Ovary (tissue), 3 donors: ENCODE measurements at regions not wholly inside any gene's neighbourhood (a gene's known extent, or its start where the extent isn't known, plus 50 kb on each side); places are given as distances from the start of the nearest gene placed in this dataset.

Source experiments
- EP300 ChIP-seq: sonication (generic); formaldehyde crosslinking; IDR thresholded peaks from one replicate; pipeline ENCODE4 v1.6.1; 2017; ENCODE audit warnings: antibody characterized with exemption
- POLR2A ChIP-seq: fragments of 450-650 bp; IDR thresholded peaks from one replicate; pipeline ENCODE4 v1.6.1; 2017; ENCODE audit warnings: antibody characterized with exemption, mild to moderate bottlenecking, moderate library complexity
- TF ChIP-seq, protein P1 (sequence below), 3 donors: fragments of 450-650 bp in 2 of 3; fragments of 200-600 bp in 1 of 3; IDR thresholded peaks; one replicate each; pipeline versions ENCODE4 v1.5.1 to v1.8.0; 2016 to 2022; ENCODE audit warnings: antibody characterized with exemption in 3 of 3, mild to moderate bottlenecking in 1 of 3
- donor health status: DM: no; HTN: no; CAD: no.

DNA sequence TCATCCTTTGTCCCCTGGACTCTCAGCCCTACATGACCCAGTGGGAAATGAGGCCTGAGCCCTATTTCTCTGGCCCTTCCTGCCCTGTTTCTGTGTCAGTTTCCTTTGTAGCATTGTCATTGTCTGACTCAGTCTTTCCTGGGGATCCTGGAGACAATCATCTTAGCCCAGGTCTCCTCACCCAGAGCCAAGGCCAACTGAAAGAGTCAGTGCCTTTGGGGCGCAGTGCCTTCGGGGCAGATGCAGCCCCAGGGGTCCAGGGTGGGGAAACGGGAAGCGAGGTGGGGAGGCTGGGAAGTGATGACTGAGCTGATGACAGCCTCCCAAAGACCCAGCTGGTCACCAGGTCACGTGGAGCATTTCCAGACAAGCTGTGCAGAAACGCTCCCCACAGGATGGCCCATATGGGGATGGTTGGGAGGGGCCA, 93.3 kb upstream of the SULF2 start:
- TF ChIP-seq, protein P1, sequence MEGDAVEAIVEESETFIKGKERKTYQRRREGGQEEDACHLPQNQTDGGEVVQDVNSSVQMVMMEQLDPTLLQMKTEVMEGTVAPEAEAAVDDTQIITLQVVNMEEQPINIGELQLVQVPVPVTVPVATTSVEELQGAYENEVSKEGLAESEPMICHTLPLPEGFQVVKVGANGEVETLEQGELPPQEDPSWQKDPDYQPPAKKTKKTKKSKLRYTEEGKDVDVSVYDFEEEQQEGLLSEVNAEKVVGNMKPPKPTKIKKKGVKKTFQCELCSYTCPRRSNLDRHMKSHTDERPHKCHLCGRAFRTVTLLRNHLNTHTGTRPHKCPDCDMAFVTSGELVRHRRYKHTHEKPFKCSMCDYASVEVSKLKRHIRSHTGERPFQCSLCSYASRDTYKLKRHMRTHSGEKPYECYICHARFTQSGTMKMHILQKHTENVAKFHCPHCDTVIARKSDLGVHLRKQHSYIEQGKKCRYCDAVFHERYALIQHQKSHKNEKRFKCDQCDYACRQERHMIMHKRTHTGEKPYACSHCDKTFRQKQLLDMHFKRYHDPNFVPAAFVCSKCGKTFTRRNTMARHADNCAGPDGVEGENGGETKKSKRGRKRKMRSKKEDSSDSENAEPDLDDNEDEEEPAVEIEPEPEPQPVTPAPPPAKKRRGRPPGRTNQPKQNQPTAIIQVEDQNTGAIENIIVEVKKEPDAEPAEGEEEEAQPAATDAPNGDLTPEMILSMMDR (IDR thresholded peaks at IDR 0.05): no peak
- TF ChIP-seq EP300 (no peak), POLR2A (no peak)
